HUES48 (cell line): ENCODE measurements at regions not wholly inside any gene's neighbourhood (a gene's known extent, or its start where the extent isn't known, plus 50 kb on each side); places are given as distances from the start of the nearest gene placed in this dataset.

ENCODE experiments used
- H3K27ac ChIP-seq: one replicate; pipeline ENCODE4 v1.7.0; 2013; ENCODE audit warnings: low read depth, low read length, inconsistent platforms
- H3K27me3 ChIP-seq: 2 replicates; pipeline ENCODE4 v1.6.1; 2013; ENCODE audit warnings: mild to moderate bottlenecking, low read length; ENCODE audit not compliant: control insufficient read depth, insufficient read depth
- H3K36me3 ChIP-seq: 2 replicates; pipeline ENCODE4 v1.6.1; 2013; ENCODE audit warnings: low read length; ENCODE audit not compliant: control insufficient read depth, insufficient read depth
- H3K4me1 ChIP-seq: 2 replicates; pipeline ENCODE4 v1.6.1; 2013; ENCODE audit warnings: mild to moderate bottlenecking, low read length; ENCODE audit not compliant: control insufficient read depth, insufficient read depth
- H3K4me3 ChIP-seq: 2 replicates; pipeline ENCODE4 v1.5.1; 2013; ENCODE audit warnings: mild to moderate bottlenecking, low read depth, low read length
- H3K9ac ChIP-seq: 2 replicates; pipeline ENCODE4 v1.6.1; 2013; ENCODE audit warnings: mild to moderate bottlenecking, low read depth, low read length, moderate library complexity
- H3K9me3 ChIP-seq: 2 replicates; pipeline ENCODE4 v1.6.1; 2013; ENCODE audit warnings: low read length; ENCODE audit not compliant: control insufficient read depth, insufficient read depth

DNA sequence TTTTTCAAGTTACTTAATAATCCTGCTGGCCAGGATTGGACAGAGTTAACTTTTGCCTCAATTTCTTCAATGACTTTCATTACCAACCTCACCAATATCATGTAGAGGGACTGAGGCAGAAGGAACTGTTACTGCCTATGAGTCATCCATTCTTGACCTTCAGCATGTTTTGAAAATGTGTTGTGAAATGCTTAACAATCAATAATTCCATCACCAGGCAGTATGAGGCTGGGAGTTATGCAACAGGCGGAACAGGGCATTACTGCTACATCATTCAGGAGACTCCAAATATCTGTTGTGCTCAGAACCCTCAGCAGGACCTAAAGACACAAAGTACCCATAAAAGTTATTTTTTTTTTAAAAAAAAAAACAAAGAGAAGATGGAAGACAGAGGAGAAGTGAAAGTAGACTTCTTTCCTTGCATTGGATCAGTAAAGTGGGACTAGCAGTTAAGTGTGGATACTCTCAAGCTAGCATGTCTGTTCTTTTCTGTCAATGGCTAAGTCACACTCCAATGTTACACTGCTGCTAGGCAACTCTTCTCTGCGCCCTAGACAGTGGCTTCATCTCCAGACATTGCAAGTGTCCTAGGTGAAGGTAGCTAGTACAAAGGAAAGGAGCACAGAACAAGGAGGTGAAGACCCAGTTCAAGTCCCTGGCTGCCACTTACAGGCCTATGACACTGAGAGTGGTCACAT, 184.9 kb upstream of the LPP start:
- Histone ChIP-seq H3K4me3 (no peak overlapping the region), H3K36me3 (no peaks in the 10 kb centered on the region), H3K27me3 (no peaks in the 10 kb centered on the region), H3K27ac (no peak overlapping the region), H3K4me1 (no peaks in the 10 kb centered on the region), H3K9ac (no peak overlapping the region), H3K9me3 (no peaks in the 10 kb centered on the region)

DNA sequence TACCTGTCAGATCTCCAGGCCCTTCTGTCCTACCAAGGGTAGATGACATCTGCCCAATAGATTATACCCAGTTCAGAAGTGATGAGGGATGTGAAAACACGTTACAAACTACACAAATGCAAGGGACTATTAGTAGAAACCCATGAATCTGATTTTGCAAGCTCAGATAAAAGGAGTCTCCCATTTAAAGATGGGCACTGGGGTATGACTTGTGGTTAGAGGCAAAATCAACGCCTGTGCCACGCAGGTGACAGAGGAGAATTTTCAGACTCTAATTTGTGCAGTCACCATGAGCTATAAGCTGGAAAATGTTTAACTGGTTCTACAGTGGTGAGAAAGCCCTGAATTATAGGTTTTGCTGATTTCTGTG, 184.4 kb upstream of the LPP start:
- H3K9ac ChIP-seq = no peak overlapping the region
- no peaks in the 10 kb centered on the region for H3K36me3 ChIP-seq
- H3K27ac ChIP-seq = no peak overlapping the region
- H3K4me3 ChIP-seq = no peak overlapping the region
- H3K4me1 ChIP-seq = no peaks in the 10 kb centered on the region
- no peaks in the 10 kb centered on the region for H3K9me3 ChIP-seq
- H3K27me3 ChIP-seq = no peaks in the 10 kb centered on the region

DNA sequence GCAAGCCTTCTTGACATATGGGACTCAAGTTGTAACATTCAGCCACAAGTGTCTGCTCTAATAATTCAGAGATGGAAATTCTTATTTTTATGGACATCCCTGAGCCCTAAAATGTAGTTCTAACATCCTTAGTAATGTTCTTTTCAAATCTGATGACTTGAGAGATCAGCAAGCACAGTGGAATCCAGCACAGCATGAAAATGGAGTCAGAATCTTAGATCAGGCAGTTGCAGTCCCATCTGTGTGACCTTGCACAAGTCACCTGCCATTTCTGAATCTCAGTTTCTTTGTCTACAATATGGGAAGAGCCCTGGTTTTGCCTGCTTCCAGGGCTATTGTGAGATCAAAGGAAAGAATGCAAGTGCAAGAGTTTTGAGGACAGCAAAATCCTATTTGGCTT, 183.9 kb upstream of the LPP start:
- Histone ChIP-seq H3K36me3 (no peaks in the 10 kb centered on the region), H3K27ac (no peak overlapping the region), H3K27me3 (no peaks in the 10 kb centered on the region), H3K9me3 (no peaks in the 10 kb centered on the region), H3K4me1 (no peaks in the 10 kb centered on the region), H3K9ac (no peak overlapping the region), H3K4me3 (no peak overlapping the region)

DNA sequence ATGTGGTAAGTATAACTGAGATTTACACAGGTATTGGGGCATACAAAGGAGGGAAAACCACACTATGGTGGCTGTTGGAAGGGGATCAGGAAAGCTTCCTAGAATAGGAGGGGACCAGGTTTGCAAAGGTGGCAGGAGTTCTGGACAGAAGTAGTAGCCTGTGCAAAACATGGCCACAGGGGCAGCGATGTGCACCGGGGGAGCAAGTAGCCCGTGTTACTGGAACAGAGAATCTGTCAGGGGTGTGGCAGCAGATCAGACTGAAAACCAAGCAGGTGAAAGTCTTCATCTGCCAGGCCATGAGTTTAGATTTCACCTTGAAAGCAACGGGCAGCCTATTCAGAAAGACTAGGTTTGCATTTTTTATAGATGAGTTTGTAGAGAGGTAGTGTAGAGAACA, 182.3 kb upstream of the LPP start:
- H3K27ac ChIP-seq = no peak overlapping the region
- H3K4me1 ChIP-seq = no peaks in the 10 kb centered on the region
- no peaks in the 10 kb centered on the region for H3K36me3 ChIP-seq
- no peak overlapping the region for H3K4me3 ChIP-seq
- no peak overlapping the region for H3K9ac ChIP-seq
- no peaks in the 10 kb centered on the region for H3K9me3 ChIP-seq
- no peaks in the 10 kb centered on the region for H3K27me3 ChIP-seq

DNA sequence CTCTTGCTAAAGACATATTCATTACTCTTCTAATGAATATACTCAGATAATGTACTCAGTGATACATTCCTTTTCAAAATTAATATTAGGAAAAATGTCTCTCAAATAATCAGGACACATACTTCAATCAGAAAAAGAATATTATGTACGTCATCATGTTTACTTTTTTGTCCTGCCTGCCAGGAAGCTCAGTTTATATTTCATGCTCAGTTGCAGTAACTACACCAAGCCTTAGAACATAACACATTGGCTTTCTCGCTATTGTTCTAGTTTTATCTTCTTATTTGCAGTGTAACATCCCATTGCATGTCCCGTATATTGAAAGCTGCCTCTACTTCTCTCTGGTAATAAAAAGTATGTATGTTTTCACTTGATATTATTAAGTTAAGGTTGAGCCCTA, 181.5 kb upstream of the LPP start:
- H3K27ac ChIP-seq = no peak overlapping the region
- H3K36me3 ChIP-seq = no peaks in the 10 kb centered on the region
- no peaks in the 10 kb centered on the region for H3K27me3 ChIP-seq
- peaks cover 2% of the 10 kb centered on the region; the same call in 1 of the 2 replicates for H3K9me3 ChIP-seq
- no peak overlapping the region for H3K9ac ChIP-seq
- no peaks in the 10 kb centered on the region for H3K4me1 ChIP-seq
- no peak overlapping the region for H3K4me3 ChIP-seq

DNA sequence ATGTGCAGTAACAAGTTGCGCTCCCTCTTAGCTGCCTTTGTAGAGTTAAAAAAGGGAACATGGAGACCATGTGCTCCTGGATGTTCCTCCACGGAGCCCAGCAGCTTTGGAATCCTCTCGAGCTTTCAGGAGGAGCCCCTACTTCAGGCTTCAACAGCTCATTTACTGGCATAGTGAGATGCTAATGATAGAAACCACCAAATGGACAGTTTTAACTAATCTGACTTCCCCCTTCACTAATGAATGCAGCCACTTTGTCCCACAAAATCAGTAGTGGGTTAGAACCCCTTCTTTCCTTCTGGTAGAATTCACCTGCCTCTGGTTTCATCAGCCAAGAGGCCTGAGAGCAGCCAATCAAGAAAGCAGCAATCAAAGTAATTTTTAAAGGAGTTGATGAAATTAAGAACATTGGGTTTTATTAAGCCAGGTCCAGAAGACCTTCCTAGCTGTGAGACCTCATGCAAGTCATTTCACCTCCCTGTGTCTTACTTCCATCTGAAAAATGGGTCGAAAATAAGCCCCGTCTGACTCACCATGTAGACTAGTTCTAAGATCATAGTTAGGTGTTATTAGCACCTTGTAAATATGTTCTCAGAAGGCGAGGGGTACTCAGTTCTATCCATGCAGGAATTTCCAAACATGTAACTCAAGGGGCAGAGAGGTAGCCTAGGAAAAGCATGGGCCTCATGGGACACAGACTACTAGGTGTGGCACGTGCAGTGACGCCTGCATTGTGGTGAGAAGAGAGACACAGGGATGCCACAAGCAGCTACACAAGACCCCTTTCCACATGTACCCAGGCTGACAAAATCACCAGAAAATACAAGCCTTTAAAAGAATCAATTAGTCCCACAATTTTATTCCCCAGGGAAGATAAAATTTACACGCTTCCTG, 179.7 kb upstream of the LPP start:
- H3K9me3 ChIP-seq = peaks cover 7% of the 10 kb centered on the region; the same call in 1 of the 2 replicates
- H3K36me3 ChIP-seq = no peaks in the 10 kb centered on the region
- no peak overlapping the region for H3K27ac ChIP-seq
- H3K27me3 ChIP-seq = no peaks in the 10 kb centered on the region
- H3K4me1 ChIP-seq = no peaks in the 10 kb centered on the region
- H3K4me3 ChIP-seq = no peak overlapping the region
- no peak overlapping the region for H3K9ac ChIP-seq

DNA sequence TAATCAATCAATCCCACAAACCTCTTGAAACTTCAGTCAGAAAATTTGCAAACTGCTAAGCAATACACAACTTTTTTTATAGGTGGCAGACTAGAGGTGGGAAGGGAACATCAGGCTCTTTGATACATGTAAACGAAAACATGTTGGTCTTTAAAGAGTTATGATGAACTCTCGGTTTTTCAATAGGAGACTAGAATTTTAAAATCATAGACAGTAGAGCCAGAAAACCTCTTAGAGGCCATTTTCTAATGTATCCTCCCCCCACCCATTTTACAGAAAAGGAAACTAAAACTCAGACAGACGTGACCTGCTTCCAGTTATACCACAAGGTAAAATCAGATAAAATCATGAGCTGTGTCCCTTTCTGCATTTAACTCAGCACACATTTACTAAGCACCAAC, 179.1 kb upstream of the LPP start:
- Histone ChIP-seq H3K36me3 (no peaks in the 10 kb centered on the region), H3K27me3 (no peaks in the 10 kb centered on the region), H3K4me1 (no peaks in the 10 kb centered on the region), H3K27ac (no peak overlapping the region), H3K9me3 (peaks cover 7% of the 10 kb centered on the region; the same call in 1 of the 2 replicates), H3K4me3 (no peak overlapping the region), H3K9ac (no peak overlapping the region)

DNA sequence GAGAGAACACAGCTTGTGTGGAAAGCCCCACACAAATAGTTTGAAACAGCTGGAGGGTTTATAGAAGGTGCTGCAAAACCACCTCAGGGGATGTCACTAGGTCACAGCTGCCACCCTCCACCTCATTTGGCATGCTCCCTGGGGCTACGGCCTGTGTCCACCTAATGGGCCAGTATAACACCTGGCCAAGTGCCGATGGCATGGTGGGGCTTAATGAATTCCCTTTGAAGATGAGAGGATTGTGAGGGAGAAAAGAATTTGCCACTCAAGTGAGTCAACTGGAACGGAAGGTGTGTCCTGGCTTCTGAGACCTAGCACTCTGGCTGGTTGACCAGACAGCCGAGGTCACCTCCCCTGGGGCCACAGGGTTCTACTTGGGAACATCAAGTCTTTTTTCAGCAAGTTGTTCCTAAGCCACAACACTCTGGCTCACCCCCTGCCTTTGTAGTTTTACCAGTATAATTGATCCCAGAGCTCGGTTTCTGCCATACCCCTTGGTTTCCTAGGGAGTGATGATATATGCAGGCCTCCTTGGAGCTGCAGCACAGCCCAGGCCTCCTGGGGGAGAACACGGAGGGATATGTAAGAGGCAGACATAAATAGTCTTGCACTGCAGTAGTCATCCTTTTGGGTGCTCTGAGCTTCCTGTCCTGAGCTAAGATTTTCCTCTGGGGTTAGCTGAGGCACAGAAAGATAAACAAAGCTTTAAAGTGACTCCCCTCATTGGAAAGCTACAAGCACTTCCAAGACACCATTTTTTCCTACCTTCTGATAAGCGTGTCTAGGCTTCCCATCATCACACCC, 178.2 kb upstream of the LPP start:
- no peak overlapping the region for H3K9ac ChIP-seq
- peaks cover 7% of the 10 kb centered on the region; the same call in 1 of the 2 replicates for H3K9me3 ChIP-seq
- H3K27ac ChIP-seq = no peak overlapping the region
- no peak overlapping the region for H3K4me3 ChIP-seq
- H3K27me3 ChIP-seq = no peaks in the 10 kb centered on the region
- H3K4me1 ChIP-seq = no peaks in the 10 kb centered on the region
- no peaks in the 10 kb centered on the region for H3K36me3 ChIP-seq

DNA sequence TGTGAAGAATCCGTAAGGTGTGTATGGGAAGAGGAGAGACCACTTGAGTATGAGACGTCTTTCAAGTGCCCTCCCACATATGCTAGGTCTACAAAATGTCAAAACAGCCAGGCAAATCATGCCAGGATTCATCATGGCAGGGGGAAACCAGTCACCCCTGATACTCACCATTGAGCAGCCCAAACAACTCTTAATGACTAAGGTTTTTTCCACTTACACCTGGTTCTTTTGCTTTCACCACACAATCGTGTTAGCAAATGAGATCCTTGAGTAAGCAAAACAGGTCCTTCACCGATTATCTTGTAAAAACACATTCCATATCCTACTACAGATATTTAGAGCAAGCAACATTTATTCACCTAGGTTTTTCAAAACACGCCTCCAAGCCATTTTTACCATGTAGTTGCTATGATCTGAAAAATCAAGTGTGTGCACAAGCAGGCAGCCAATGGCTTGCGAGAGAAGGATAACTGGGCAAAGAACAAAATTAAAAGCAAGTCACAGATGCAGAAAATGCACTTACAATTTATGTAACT, 177.5 kb upstream of the LPP start:
- Histone ChIP-seq H3K9ac (no peak overlapping the region), H3K4me3 (no peak overlapping the region), H3K9me3 (peaks cover 7% of the 10 kb centered on the region; the same call in 1 of the 2 replicates), H3K36me3 (no peaks in the 10 kb centered on the region), H3K4me1 (no peaks in the 10 kb centered on the region), H3K27ac (no peak overlapping the region), H3K27me3 (no peaks in the 10 kb centered on the region)

DNA sequence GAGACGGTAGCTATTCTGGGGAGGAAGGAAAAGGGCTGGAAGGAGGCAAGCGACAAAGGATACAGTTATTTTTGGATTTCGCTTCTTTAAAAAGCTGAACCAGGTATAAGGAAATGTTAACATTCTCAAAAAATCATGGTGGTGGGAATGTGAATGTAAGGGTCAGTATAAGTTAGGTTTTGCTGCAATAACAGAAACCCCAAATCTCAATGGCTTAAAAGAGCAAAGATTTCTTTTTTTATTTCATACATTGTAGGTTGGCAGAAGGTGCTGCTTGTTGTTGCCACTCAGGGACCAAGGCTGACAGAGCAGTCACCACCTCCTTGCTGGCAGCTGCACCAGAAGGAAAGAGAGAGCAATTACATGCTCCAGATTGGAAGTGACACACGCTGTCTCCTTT, 176.3 kb upstream of the LPP start:
- Histone ChIP-seq H3K4me3 (no peak overlapping the region), H3K27ac (no peak overlapping the region), H3K9me3 (peaks cover 7% of the 10 kb centered on the region; the same call in 1 of the 2 replicates), H3K27me3 (no peaks in the 10 kb centered on the region), H3K36me3 (no peaks in the 10 kb centered on the region), H3K4me1 (no peaks in the 10 kb centered on the region), H3K9ac (no peak overlapping the region)
